Frontal cortex (tissue), 4 donors: ENCODE measurements at regions not wholly inside any gene's neighbourhood (a gene's known extent, or its start where the extent isn't known, plus 50 kb on each side); places are given as distances from the start of the nearest gene placed in this dataset. TPM values are rescaled to one million over a fixed set of nuclear protein-coding genes. Genes with fewer than 3 reads are reported as not detected.

Experiments
- DNase-seq, 2 donors: peaks; one replicate each; pipeline ENCODE4 v3.0.0; 2012; ENCODE audit warnings: low spot score in 2 of 2
- FAIRE-seq: peaks from 2 replicates; lab custom pipeline; 2012; peaks lifted over from hg19 to GRCh38; lab: Jason Lieb, UNC
- small RNA-seq: library from RNA; depleted of rRNA; stranded (forward); fragments of <200 nt; gene quantifications from one replicate; pipeline ENCODE3, GENCODE V24; 2014
- donor health status: control.
- donor health status: control.
- donor health status: control.

DNA sequence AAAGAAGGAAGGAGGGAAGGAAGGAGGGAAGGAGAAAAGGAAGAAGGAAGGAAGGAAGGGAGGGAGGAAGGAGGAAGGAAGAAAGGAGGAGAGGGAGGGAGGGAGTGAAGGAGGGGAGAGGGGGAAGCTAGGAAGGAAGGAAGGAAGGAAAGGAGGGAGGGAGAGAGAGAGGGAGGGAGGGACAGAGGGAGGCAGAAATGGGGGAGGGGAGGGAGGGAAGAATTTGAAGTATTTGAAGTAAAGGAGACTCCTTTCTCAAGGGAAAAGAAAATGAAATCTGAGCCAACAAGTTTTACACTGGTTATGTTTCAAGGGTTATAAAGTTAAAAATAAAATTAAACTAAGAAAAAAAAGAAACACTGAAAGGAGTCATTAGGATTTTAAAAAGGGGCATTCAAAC lies 431.4 kb downstream of the BRINP3 start:
- DNase-seq (no peak), FAIRE-seq (no peak)

Small RNA genes lying in the stretch of these regions (small RNA-seq; reads per million reads assigned to genes)
- gene AL136372.1 (not detected), gene AL357559.1 (not detected), gene AL391813.1 (not detected), gene RNA5SP73 (not detected)
